ENCODE measurements at regions not wholly inside any gene's neighbourhood (a gene's known extent, or its start where the extent isn't known, plus 50 kb on each side); places are given as distances from the start of the nearest gene placed in this dataset.

GRCh38 chr3:34419801-34420200 is 621.4 kb downstream of the PDCD6IP start:
- TF ChIP-seq CTCF (IDR thresholded peaks at IDR 0.05; ENCODE audit: insufficient read depth, low read length, poor library complexity, severe bottlenecking) (no peak), EZH2phosphoT487 (conservative IDR thresholded peaks at IDR 0.05; ENCODE audit: low read length) (no peak)
